ENCODE measurements at regions not wholly inside any gene's neighbourhood (a gene's known extent, or its start where the extent isn't known, plus 50 kb on each side); places are given as distances from the start of the nearest gene placed in this dataset.

DNA sequence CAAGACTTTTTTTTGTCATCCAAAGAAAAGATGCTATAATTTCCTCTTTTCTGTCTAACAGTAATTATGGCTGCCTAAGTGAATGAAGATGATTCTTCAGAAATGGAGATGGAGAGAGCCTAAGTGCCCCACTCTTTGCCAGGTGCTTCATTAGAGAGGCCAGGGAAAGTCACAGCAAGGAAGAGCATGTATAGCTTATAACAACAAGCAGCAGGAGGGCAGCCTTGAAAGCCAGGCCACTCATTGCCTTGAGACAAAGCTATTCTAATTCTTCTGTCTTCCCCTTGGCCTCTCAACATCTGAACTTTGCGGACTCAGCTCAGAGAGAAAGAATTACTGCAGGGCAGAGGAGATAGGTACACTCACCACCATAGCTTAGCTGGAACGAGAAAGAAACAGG, 112.0 kb upstream of the ZNF366 start:
- peak; percentile 33 for DNase-seq (ENCODE audit: low spot score)

DNA sequence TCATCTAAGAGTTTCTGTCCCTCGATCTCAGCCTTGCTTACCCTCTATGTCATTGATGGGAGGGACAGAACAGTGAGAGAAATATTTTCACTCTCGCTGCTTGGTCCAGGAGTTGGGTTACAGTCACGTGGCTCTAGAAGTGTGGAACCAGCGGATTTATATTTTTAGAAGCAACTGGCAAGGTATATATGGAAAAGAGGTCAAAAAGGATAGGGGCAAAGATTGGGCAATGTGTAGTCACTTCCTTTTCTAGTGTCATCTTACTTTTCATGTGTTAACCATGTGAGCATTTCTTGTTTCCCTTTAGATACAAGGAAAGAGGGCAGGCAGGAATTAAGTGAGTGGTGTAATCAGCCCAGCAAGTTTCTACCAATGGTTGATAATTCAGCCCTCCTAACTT, 111.5 kb upstream of the ZNF366 start:
- DNase-seq (ENCODE audit: low spot score) = no peak

DNA sequence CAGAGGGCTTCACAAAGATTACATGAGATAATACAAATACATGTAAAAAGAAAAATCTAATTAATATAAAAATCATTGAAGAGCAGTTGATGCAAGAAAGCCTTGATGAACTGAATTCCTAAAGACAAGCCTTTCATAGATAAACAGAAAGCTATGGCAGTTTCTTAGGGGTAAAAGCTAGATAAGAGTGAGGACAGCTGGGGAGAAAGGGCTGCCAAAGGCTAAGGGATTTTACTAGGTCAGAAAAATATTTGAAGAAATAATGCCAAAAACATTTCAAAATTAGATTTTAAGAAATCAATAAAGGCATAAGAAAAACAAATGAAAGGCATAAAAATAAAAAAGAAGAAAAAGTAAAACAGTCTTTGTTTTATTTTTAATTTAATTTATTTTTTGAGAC, 107.9 kb upstream of the ZNF366 start:
- no peak for DNase-seq (ENCODE audit: low spot score)

DNA sequence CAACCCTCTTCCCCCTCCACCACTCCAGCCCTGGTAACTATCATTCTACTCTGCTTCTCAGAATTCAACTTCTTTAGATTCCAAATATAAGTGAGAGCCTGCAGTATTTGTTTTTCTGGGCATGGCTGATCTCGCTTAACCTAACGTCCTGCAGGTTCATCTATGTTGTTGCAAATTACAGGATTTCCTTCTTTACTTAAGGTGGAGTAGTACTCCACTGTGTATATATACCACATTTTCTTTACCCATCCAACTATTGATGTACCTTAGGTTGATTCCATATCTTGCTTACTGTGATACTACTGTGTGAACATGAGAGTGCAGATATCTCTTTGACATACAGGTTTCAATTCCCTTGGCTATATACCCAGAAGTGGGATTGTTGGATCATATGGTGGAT, 106.3 kb upstream of the ZNF366 start:
- no peak for DNase-seq (ENCODE audit: low spot score)

DNA sequence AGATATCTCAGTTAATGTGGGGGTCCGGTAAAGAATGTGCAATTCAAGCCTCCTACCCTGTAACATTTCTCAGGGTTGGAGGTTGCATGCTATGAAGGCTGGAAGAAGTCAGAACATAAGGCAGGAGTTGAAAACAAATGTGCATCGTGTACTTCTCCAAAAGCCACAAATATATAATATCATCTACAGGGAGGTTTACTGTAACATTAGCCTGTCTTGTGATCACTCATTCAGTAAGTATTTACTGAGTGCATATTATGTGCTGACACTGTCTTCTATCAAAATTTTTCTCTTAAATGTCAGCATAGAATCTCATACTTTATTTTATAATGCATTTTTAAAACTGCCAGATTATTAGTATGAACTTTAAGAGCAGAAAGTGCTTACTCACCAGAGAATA, 105.6 kb upstream of the ZNF366 start:
- DNase-seq (ENCODE audit: low spot score) = no peak

DNA sequence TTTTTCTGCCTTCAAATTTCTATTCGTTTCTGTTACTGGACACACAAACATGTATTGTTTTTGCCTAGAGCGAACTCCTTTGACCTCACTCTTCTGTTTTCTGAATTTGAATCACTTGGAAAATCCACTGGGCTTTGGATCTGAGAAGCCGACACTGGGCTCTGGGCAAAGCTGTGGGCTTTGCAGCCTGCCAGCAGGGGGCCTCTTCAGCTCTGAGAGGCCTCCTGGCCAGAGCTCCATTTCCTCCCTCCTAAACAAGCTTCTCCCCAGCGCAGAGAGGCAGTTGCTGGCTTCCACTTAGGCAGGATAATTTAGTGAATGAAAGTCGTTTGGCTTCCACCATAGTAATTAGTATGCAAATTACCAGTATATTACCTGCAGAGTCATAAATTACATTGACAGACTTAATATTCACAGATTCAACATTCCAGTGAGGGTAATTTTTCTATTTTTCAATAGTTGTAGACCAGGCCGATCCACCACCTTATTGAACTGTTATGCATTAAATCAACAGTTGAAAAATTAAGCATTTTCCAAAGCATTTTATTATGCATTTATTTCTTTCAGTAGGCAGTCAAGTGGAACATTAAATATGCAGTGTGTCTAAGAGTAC, 104.0 kb upstream of the ZNF366 start:
- DNase-seq (ENCODE audit: low spot score) = peak; percentile 83

DNA sequence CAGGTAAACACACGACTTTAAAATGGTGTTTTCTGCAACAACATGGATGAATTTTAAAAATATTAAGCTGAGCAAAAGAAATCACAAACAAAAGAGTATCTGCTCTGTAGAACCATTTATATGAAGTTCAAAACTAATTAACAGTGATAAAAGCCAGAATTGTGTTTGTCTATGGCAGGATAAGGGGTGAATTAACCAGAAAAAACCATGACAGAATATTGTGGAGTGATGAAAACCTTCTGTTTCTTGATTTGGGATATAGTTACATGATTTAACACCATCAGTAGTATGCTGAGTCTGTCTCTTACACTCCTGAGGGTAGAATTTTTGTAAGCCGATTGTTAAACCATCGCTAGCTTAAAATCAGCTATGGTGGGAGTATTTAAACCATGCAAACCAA, 101.7 kb upstream of the ZNF366 start:
- no peak for DNase-seq (ENCODE audit: low spot score)

DNA sequence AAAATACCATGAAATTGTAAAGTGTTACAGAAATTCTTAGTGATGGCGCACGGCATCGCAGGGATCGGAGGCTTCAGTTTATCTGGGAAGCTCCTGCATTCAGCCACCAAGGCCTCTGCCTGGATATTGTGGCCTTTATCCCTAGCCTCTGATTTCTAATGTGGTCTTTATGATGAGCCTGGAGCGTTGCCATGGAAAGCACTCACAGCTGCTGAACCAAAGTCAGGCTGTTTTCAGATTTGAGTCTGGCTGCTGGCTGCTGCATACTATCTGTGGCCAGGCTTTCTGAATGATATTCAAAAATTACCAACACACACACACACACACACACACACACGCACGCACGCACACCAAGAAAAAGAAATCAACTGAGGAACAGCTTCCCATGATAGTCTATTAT, 101.1 kb upstream of the ZNF366 start:
- DNase-seq (ENCODE audit: low spot score) = no peak

DNA sequence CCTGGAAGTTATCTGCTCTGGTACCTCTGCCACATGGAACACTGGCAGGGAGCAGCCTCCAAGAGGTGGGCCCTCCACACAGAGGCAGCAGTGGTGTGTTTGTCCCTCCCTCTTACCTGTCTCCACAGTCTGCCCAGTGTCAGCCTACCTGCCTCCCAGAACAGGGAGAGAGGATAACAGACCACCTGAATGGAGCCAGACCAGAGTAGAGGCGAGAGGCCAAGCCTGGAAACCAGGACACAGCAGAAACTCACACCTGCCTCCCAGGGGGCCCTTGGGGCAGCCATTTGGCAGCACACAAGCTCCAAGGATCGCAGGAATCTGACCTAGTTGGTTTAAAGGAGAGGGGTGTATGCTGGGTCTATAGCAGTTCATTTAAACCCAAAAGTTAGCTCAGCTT, 100.2 kb upstream of the ZNF366 start:
- no peak for DNase-seq (ENCODE audit: low spot score)

DNA sequence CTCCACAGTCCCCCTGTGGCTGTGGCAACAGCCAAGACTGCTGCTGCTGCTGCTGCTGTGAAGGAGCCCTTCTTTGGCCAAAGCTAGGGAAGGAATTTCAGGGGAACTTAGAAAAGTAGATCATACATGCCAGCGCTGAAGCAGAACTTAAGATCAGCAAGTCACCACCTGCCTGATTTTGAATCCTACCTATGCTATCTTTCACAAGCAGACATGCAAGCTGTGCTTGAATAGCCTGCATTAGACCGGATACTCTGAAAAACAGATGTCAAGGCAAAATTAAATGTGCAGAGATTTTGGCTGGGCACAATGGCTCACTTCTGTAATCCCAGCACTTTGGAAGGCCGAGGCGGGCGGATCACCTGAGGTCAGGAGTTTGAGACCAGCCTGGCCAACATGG, 99.3 kb upstream of the ZNF366 start:
- DNase-seq (ENCODE audit: low spot score) = no peak

DNA sequence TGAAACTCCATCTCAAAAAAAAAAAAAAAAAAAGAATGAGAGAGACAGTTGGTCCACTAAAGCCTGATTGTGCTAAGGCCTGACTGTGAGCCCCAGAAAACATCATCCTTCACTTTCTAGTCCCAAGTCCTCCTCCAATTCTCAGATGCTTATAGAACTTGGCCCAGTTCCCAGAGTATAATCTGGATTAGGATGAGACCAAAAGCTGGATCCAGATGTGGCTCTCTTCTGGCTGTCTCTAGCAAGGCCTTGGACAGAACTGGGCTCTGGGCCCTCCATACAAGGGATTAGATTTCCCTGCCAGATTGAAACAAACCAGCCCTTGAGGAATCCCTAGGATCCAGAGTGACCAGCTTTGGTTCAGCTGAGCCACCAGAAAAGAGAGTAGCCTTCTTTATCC, 98.4 kb upstream of the ZNF366 start:
- DNase-seq (ENCODE audit: low spot score) = no peak

DNA sequence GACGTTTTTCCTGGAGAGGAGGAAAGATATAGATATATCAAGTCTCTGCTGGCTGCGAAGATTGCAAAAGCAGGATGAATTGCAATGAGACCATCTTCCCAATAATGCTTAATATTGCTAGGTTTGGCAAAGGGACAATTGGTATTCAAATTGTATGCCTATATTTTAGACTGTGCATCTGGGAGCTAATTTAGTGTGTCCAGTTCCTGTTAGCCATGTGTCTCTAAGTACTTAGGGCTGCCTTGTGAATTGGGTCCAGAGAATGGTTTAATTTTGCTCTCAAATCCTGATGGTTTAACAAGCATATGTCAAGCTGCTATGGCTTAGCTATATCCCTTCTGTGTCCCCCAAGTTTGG, 97.6 kb upstream of the ZNF366 start:
- no peak for DNase-seq (ENCODE audit: low spot score)

DNA sequence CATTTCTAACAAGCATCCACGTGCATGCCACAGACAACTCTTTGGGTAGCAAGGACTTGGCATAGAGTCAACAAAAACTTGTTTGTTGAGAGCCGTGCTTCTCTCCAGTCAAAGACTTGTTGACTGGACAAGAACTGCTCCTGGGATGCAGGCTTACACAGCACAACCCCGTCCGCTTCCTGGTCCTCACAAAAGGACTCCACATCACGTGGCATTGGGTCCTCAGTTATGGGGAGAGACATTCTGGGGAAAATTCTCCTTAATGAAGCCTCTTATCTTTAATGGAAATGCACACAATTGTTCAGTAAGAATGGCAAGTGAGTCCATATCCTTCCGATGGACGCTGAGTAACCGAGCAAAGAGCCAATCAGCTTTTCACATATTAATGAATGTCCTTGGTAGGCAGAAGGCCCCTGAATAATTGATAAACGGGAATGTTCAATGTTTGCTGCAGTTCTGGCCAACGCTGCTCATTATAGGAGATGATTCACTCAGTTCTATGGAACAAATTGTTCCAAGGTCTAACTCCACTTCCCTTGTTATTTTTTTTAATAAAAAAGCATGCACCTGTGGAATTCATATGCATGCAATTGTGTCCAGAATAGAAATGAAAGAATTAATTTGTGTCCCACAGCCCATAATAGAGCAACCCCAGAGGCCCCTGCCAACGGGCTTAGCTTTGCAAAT, 97.0 kb upstream of the ZNF366 start:
- no peak for DNase-seq (ENCODE audit: low spot score)

DNA sequence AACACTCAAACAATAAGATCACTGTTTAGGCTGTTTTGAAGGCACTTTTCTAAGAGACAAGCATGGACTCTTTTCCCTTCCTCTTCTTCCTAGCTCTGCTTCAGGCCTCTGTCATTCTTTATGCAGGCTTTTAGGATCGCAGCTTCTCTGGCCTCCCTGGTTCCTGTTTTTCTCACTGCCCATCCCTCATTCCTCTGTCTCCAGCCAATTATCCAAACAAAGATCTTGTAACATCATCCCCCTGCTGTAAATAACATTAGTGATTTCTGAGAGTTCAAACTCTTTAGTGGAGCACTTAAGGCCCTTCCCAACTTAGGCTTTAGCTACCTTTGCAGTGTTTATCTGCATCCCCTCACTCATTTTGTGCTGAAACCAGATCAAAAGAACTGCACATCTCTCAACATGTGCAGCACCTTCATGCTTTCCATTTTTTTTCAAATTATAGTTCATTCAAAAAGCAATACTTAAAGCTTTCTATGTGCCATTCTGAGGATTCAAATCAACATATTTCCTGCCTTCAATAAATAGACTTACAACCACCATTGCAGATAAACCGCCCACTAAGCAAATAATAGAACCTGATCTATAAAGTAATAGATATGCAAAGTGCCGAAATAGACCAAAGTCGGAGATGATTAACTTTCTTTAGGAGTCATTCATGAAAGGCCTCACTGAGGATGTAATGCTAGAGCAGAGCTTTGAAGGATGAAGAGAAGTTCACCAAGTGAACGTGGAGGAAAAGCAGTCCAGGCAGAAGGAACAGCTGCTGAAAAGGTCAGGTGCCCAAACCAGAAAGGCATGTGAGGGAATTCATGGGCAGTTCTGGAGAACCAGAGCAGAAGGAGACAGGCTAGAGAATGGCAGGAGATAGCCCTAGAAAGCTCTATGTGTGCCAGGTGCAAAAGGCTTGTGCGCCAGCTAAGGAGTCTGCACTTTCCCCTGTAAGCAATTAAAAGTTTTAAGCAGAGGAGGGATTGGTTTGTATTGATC, 95.8 kb upstream of the ZNF366 start:
- DNase-seq (ENCODE audit: low spot score) = no peak

DNA sequence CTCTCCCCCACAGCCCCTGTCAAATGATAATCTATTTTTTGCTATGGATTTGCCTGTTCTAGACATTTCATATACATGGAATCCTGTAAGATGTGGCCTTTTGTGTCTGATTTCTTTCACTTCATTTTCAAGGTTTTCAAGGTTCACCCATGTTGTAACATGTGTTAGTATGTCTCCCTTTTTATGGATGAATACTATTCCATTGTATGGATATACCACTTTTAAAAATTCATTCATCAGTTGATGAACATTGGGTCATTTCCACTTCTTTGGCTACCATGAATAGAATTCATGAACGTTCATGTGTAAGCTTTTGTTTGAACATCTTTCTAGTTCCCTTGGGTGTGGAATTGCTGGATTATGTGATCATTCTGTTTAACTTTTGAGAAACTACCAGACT, 94.7 kb upstream of the ZNF366 start:
- DNase-seq (ENCODE audit: low spot score) = no peak

DNA sequence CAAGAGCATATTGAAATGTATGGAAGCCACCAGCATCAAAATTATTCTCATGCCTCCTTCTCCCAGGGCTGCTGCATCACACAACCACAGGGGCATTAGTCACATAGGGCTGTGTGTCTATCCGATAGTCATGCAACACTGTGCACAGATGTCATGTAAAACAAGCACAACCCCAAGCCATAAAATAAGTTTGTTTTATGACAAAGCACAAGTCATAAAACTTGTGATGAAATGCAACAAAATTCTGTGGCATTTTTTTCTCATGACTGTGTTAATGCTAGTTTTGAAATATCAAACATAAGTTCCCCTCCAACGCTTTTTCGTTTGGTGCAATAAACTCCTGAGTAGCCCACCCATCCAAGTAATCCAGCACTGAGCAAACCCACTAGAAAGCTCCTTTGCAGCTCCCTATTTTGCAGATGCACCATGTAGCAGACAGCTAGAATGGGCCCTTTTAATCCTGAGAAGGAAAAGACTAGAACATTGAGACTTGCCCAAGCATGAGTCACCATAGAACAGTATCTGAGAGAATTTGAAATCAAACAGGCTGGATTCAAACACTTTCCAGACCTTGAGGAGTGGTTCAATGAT, 93.3 kb upstream of the ZNF366 start:
- no peak for DNase-seq (ENCODE audit: low spot score)

DNA sequence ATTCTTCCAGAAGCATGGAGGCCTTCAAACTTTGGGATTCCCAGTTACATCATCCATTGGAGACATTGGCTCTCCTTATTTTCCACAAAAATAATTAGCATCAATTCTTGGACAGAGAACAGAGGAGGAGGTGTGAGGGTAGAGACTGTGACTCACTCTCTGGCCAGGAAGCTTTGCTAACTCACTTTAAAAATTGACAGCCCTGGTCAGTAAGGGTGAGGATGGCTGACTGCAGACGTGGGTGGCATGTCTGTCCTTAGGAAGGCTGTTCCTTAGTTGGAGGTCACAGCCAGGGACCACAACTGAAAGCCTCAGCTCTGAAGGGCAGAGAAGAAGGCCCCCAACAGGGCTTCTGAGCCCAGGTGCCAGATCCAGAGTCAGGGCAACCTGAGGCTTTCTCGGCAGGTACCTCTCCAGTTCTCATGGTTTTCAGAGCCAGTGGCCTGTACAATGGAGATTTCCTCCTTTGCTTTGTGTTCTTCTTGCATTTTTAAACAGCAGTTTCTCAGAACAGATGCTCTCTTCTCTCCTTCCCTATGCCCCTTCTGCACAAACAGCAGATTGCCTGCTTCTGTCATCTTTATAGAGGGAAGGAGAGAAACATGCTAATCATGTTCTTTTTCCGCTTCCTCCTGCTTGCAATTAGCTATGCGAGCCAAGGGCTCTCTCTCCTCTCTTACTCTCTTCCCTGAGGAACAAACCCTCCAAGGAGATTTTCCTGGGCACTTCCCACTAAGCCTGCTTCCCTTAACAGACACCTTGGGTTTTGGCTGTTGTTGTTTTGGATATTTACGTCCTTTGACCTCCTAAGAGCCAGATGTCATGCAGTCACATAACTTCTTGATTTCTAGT, 92.5 kb upstream of the ZNF366 start:
- no peak for DNase-seq (ENCODE audit: low spot score)

DNA sequence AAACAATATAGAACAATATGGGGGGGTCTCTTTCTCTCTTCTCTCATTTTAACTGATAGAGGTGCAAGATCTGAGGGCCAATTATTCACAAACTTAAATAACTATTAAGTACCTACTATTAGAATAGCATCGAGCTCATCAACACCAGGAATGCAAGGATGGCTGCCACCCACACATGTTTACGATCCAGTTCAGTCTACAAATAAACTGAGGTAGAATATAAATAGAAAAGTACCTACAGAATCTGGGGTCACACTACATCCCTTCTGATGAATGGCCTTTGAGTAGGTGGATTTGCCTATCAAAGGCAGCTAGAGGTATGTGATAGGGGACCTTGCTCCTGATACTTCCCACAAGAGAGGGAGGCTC, 91.8 kb upstream of the ZNF366 start:
- DNase-seq (ENCODE audit: low spot score) = no peak

DNA sequence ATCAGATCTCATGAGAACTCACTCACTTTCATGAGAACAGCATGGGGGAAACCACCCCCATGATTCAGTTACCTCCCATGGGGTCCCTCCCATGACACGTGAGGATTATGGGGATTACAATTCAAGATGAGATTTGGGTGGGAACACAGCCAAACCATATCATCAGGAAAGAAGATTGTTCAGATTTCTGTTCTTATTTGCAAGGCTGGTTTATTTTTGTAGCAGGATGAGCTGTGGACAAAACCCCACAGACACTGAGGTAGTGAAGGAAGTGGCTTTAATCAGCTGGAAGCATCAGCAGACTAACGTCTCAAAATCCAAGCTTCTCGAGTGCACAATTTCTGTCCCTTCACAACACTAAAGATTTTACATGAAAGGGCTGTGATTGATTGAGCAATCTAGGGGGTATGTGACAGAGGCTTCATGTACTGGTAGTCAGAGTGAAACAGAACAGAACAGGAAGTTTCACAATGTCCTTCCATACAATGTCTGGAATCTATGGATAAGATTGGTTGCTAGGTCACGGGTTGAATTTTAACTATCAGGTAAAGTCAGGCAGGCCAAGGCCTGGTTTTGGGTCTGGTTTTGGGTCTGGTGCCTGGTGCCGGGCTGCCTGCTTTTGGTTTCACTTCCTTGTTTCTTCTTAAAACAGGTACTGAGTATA, 91.3 kb upstream of the ZNF366 start:
- no peak for DNase-seq (ENCODE audit: low spot score)

DNA sequence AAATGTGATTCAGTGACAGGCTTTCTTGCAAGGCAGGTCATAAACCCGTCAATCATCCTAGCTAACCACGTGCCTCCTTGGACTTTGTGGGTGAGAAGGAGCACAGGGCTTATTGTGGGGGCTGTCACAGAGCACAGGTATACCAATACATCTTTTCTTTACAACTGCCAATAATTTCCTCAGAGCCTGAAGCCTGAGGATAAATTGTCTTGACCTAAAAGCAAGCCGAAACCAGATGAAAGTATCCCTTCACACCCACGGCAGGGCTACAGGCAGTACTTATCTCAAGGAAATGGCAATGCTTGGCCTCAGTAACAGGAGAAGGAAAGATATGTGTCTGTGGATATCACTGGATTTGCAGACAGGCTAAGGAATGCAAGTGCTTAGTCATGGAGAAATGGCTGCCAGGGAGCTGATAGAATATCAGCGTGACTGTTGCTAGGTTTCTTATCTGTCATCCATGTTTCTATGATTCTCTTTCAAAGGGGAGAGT, 90.3 kb upstream of the ZNF366 start:
- DNase-seq (ENCODE audit: low spot score) = peak; percentile 33

DNA sequence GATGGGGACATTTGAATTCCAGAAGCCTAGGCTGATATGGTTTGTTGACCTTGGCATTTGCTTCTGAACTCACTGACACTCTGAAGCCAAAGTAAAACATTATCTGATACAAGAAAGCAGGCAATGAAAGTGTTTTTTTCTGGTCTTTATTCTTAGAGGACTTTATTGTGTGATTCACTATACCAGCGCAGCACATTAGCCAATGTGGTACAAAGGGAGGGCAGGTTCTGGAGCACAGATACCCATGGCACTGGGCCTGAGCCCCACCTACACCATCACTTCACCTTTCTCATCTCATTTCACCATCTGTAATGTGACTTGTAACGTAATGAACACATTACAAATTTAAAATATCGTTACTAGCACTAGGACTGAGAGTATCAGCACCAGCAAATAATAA, 89.7 kb upstream of the ZNF366 start:
- DNase-seq (ENCODE audit: low spot score) = no peak
